ENCODE measurements at regions not wholly inside any gene's neighbourhood (a gene's known extent, or its start where the extent isn't known, plus 50 kb on each side); places are given as distances from the start of the nearest gene placed in this dataset.

- TF ChIP-seq CTCF (IDR thresholded peaks at IDR 0.05; ENCODE audit: insufficient read depth, low read length, missing control alignments): no peak
- ChIA-PET CTCF (interaction anchor here (0.8 to 1.4 kb wide), 2 partner anchors 15 to 209 kb away, joined by 3 read pairs; no protein-coding TSS in a partner anchor), POLR2A (no interaction called here)
- no peak for DNase-seq (ENCODE audit: low read depth, low spot score)
- no peak overlapping the region for H3K4me3 ChIP-seq (ENCODE audit: low read depth, low read length)
Measured at GRCh38 chr12:116391501-116391900, 114.0 kb upstream of the MED13L start.

GRCh38 chr12:116392061-116392460, 114.6 kb upstream of the MED13L start:
- DNase-seq (ENCODE audit: low read depth, low spot score): no peak
- ChIA-PET CTCF (interaction anchor here (1.4 kb wide), 1 partner anchor 14 kb away, joined by 3 read pairs; no protein-coding TSS in a partner anchor), POLR2A (no interaction called here)
- no peak overlapping the region for H3K4me3 ChIP-seq (ENCODE audit: low read depth, low read length)
- TF ChIP-seq CTCF (IDR thresholded peaks at IDR 0.05; ENCODE audit: insufficient read depth, low read length, missing control alignments): no peak

- no peak for TF ChIP-seq CTCF (IDR thresholded peaks at IDR 0.05; ENCODE audit: insufficient read depth, low read length, missing control alignments)
- CTCF ChIA-PET: no interaction called here
- DNase-seq (ENCODE audit: low read depth, low spot score): no peak
- H3K4me3 ChIP-seq (ENCODE audit: low read depth, low read length): no peak overlapping the region
- POLR2A ChIA-PET: no interaction called here
Measured at GRCh38 chr12:116393255-116393654, 115.8 kb upstream of the MED13L start.

- TF ChIP-seq CTCF (IDR thresholded peaks at IDR 0.05; ENCODE audit: insufficient read depth, low read length, missing control alignments): no peak
- DNase-seq (ENCODE audit: low read depth, low spot score): no peak
- ChIA-PET CTCF (no interaction called here), POLR2A (no interaction called here)
- no peak overlapping the region for H3K4me3 ChIP-seq (ENCODE audit: low read depth, low read length)
Measured at GRCh38 chr12:116393859-116394650, 116.6 kb upstream of the MED13L start.

GRCh38 chr12:116395396-116395795, 117.9 kb upstream of the MED13L start:
- H3K4me3 ChIP-seq (ENCODE audit: low read depth, low read length): no peak overlapping the region
- TF ChIP-seq CTCF (IDR thresholded peaks at IDR 0.05; ENCODE audit: insufficient read depth, low read length, missing control alignments): no peak
- ChIA-PET CTCF (no interaction called here), POLR2A (no interaction called here)
- DNase-seq (ENCODE audit: low read depth, low spot score): no peak

GRCh38 chr12:116397148-116397547, 119.7 kb upstream of the MED13L start:
- CTCF ChIA-PET: interaction anchor here (1.1 kb wide), 1 partner anchor 11 kb away, joined by 5 read pairs; no protein-coding TSS in a partner anchor
- POLR2A ChIA-PET: interaction anchor here (0.6 to 1.1 kb wide), 2 partner anchors 9 to 15 kb away, joined by 3 read pairs; no protein-coding TSS in a partner anchor
- H3K4me3 ChIP-seq (ENCODE audit: low read depth, low read length): no peak overlapping the region
- no peak for DNase-seq (ENCODE audit: low read depth, low spot score)
- no peak for TF ChIP-seq CTCF (IDR thresholded peaks at IDR 0.05; ENCODE audit: insufficient read depth, low read length, missing control alignments)

Measured in AG04449 (cell line).